Ishikawa (cell line): ENCODE measurements at regions not wholly inside any gene's neighbourhood (a gene's known extent, or its start where the extent isn't known, plus 50 kb on each side); places are given as distances from the start of the nearest gene placed in this dataset.

Experiments
- CEBPB ChIP-seq: IDR thresholded peaks from 2 replicates; pipeline ENCODE4 v1.6.1; 2012
- CREB1 ChIP-seq: IDR thresholded peaks from 2 replicates; pipeline ENCODE4 v1.6.1; 2012; ENCODE audit warnings: low read depth
- EGR1 ChIP-seq: IDR thresholded peaks from 2 replicates; pipeline ENCODE4 v1.6.1; 2012
- EP300 ChIP-seq: IDR thresholded peaks from 2 replicates; pipeline ENCODE4 v1.6.1; 2012; ENCODE audit warnings: borderline replicate concordance
- FOXM1 ChIP-seq: IDR thresholded peaks from 2 replicates; pipeline ENCODE4 v1.6.1; 2012; ENCODE audit warnings: low read depth, borderline replicate concordance
- NFIC ChIP-seq: IDR thresholded peaks from 2 replicates; pipeline ENCODE4 v1.6.1; 2012
- RAD21 ChIP-seq: IDR thresholded peaks from 2 replicates; pipeline ENCODE4 v1.6.1; 2012; ENCODE audit warnings: low read depth
- TAF1 ChIP-seq: IDR thresholded peaks from 2 replicates; pipeline ENCODE4 v1.6.1; 2012; ENCODE audit warnings: low read depth, mild to moderate bottlenecking
- TCF12 ChIP-seq: IDR thresholded peaks from 2 replicates; pipeline ENCODE4 v1.6.1; 2012; ENCODE audit warnings: low read depth
- TEAD4 ChIP-seq: IDR thresholded peaks from 2 replicates; pipeline ENCODE4 v1.6.1; 2012
- YY1 ChIP-seq: IDR thresholded peaks from 2 replicates; pipeline ENCODE4 v1.6.1; 2012; ENCODE audit warnings: low read depth
- ZBTB7A ChIP-seq: IDR thresholded peaks from 2 replicates; pipeline ENCODE4 v1.6.1; 2012; ENCODE audit warnings: low read depth
- TF ChIP-seq, protein P1 (sequence below): IDR thresholded peaks from 2 replicates; pipeline ENCODE4 v1.6.1; 2012; ENCODE audit warnings: low read depth, mild to moderate bottlenecking
- TF ChIP-seq, protein P2 (sequence below): IDR thresholded peaks from 2 replicates; pipeline ENCODE4 v1.6.1; 2012
- TF ChIP-seq, protein P3 (sequence below): IDR thresholded peaks from 2 replicates; pipeline ENCODE4 v1.6.1; 2012

DNA sequence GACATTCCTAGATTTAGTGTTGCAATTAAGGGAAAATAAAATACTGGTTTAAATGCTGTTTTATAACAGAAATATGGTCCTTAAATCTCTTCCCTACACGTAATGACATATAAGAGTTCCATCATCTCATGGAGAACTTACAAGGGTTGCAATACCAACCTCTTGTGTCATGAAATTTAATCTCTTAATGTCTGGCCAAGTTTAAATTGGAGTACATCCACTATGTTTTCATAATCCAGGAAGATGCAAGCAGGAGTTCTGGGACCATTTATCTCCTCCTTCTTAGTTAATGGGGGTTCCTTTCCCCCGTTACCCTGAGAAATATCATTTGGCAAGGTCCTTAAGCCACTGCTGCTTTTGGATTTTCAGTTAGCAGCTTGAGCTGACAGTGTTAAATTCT, 126.0 kb upstream of the ACVR2A start:
- TF ChIP-seq EP300 (no peak), YY1 (no peak), FOXM1 (no peak), EGR1 (no peak), CEBPB (no peak), CREB1 (no peak), ZBTB7A (no peak), RAD21 (no peak), NFIC (no peak)
- TF ChIP-seq, protein P1, sequence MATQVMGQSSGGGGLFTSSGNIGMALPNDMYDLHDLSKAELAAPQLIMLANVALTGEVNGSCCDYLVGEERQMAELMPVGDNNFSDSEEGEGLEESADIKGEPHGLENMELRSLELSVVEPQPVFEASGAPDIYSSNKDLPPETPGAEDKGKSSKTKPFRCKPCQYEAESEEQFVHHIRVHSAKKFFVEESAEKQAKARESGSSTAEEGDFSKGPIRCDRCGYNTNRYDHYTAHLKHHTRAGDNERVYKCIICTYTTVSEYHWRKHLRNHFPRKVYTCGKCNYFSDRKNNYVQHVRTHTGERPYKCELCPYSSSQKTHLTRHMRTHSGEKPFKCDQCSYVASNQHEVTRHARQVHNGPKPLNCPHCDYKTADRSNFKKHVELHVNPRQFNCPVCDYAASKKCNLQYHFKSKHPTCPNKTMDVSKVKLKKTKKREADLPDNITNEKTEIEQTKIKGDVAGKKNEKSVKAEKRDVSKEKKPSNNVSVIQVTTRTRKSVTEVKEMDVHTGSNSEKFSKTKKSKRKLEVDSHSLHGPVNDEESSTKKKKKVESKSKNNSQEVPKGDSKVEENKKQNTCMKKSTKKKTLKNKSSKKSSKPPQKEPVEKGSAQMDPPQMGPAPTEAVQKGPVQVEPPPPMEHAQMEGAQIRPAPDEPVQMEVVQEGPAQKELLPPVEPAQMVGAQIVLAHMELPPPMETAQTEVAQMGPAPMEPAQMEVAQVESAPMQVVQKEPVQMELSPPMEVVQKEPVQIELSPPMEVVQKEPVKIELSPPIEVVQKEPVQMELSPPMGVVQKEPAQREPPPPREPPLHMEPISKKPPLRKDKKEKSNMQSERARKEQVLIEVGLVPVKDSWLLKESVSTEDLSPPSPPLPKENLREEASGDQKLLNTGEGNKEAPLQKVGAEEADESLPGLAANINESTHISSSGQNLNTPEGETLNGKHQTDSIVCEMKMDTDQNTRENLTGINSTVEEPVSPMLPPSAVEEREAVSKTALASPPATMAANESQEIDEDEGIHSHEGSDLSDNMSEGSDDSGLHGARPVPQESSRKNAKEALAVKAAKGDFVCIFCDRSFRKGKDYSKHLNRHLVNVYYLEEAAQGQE: no peak
- TF ChIP-seq, protein P2, sequence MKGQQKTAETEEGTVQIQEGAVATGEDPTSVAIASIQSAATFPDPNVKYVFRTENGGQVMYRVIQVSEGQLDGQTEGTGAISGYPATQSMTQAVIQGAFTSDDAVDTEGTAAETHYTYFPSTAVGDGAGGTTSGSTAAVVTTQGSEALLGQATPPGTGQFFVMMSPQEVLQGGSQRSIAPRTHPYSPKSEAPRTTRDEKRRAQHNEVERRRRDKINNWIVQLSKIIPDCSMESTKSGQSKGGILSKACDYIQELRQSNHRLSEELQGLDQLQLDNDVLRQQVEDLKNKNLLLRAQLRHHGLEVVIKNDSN: no peak

DNA sequence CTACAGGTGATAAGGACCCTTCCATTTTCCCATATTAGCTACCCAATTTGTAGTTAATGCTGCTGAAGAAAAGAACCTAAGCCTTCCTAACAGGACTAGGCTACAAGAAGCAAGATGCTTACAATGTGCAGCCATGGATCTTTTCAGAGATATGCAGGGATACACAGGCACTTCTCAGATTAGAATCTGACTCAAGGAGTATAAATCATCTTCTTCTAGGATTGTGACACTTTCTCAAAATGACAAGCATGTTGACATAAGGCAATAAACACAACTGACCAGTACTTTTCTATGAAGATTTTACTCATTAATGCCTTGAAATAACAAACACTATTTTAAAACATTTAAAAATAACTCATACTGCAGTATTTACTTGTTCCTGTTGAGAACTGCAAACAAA, 127.9 kb upstream of the ACVR2A start:
- TF ChIP-seq RAD21: no peak
- TF ChIP-seq EP300: no peak
- TF ChIP-seq TCF12: no peak
- TF ChIP-seq ZBTB7A: no peak

DNA sequence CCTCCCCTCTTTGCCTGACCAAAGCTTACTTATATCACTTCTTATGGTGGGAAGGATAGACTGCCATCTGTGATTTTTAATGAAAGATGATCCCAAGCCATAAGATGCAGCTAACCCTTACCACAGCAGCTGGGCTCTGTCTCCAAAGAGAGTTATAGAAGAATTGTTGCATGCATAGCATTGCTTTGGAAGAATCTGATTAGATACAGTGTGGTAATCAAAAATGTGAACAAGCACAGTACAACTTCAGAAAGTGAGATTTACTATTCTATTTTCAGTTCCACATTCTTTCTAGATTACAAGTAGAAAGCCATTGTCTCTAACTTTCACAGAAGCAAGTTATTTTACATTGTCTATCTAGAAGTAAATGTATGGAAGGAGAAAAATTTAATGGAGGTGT, 129.0 kb upstream of the ACVR2A start:
- TF ChIP-seq EP300: no peak
- no peak for TF ChIP-seq RAD21
- TF ChIP-seq, protein P2: no peak
- TF ChIP-seq ZBTB7A: no peak
- no peak for TF ChIP-seq EGR1
- TF ChIP-seq FOXM1: no peak
- no peak for TF ChIP-seq NFIC
- TF ChIP-seq, protein P1: no peak
- TF ChIP-seq, protein P3, sequence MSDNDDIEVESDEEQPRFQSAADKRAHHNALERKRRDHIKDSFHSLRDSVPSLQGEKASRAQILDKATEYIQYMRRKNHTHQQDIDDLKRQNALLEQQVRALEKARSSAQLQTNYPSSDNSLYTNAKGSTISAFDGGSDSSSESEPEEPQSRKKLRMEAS: no peak
- no peak for TF ChIP-seq TCF12
- TF ChIP-seq CREB1: no peak
- no peak for TF ChIP-seq CEBPB
- no peak for TF ChIP-seq TAF1
- no peak for TF ChIP-seq TEAD4
- TF ChIP-seq YY1: no peak

DNA sequence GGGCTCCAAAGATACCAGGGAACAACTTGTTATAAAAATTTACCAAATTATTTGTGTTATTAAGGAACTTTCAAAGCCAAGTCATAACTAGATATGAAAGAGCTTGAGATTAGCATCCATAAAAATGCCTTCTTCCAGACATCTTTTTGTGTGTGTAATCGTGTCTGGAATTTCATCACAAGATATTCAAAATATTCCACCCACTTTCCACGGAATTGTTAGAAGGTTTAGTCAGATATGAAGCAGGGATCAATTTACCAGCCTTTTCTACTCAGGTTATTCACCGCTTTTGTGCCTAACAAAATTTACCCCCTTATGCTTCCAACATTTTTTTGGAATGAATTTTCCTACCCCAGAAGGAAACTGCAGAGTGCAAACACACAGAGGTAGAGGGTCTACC, 130.2 kb upstream of the ACVR2A start:
- TF ChIP-seq CEBPB (no peak), TCF12 (no peak), FOXM1 (no peak), TAF1 (no peak), ZBTB7A (no peak), NFIC (no peak), YY1 (no peak), RAD21 (no peak), CREB1 (no peak)
- TF ChIP-seq, protein P3: no peak
- TF ChIP-seq, protein P1: no peak
- TF ChIP-seq, protein P2: no peak

DNA sequence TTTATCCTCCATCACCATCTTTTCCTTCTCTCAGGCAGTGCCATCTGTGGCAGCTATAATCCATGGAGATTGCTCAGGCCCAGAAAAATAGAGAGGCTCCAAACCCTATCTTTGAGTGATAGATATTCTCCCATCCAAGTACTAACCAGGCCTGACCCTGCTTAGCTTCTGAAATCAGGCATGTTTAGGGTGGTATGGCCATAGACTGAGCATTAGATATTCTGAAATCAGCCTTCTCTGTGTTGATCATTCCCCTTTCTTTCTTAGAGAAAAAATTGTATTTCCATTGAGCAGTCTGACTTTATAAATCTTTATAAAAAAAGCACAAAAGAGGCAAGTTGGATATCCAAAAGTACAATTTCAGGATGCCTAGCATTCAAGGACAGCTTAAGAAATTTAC, 131.5 kb upstream of the ACVR2A start:
- TF ChIP-seq EP300 (no peak), EGR1 (no peak), ZBTB7A (no peak), CEBPB (no peak), NFIC (no peak), TCF12 (no peak)
- TF ChIP-seq, protein P2: no peak
- TF ChIP-seq, protein P3: no peak
